H9 (cell line): ENCODE measurements at regions not wholly inside any gene's neighbourhood (a gene's known extent, or its start where the extent isn't known, plus 50 kb on each side); places are given as distances from the start of the nearest gene placed in this dataset.

ENCODE experiments used
- DNase-seq: peaks from one replicate; pipeline ENCODE4 v3.0.0-alpha.2; 2017
- H2AFZ ChIP-seq: one replicate; pipeline ENCODE4 v1.6.1; 2013; ENCODE audit warnings: mild to moderate bottlenecking, low read length, control low read depth, moderate library complexity
- H2AK5ac ChIP-seq: 2 replicates; pipeline ENCODE4 v1.6.1; 2013; ENCODE audit warnings: low read length, control low read depth, mixed read lengths; ENCODE audit not compliant: insufficient read length
- H2BK120ac ChIP-seq: one replicate; pipeline ENCODE4 v1.6.1; 2013; ENCODE audit warnings: low read depth, mild to moderate bottlenecking, low read length, control low read depth, inconsistent platforms; ENCODE audit not compliant: poor library complexity, severe bottlenecking
- H2BK12ac ChIP-seq: 2 replicates; pipeline ENCODE4 v1.6.1; 2013; ENCODE audit warnings: low read length, control low read depth, mixed read lengths, low read depth; ENCODE audit not compliant: insufficient read length
- H2BK15ac ChIP-seq: 2 replicates; pipeline ENCODE4 v1.6.1; 2013; ENCODE audit warnings: low read depth, low read length, control low read depth
- H2BK20ac ChIP-seq: one replicate; pipeline ENCODE4 v1.6.1; 2013; ENCODE audit warnings: low read depth, mild to moderate bottlenecking, low read length, control low read depth, inconsistent platforms; ENCODE audit not compliant: poor library complexity, severe bottlenecking
- H2BK5ac ChIP-seq: 2 replicates; pipeline ENCODE4 v1.6.1; 2013; ENCODE audit warnings: low read length, control low read depth, mixed read lengths; ENCODE audit not compliant: insufficient read length
- H3K14ac ChIP-seq: 2 replicates; pipeline ENCODE4 v1.6.1; 2013; ENCODE audit warnings: low read length, control low read depth; ENCODE audit not compliant: insufficient read depth
- H3K18ac ChIP-seq: 2 replicates; pipeline ENCODE4 v1.6.1; 2013; ENCODE audit warnings: low read depth, mild to moderate bottlenecking, mixed read lengths, low read length, control low read depth; ENCODE audit not compliant: insufficient read length
- H3K23ac ChIP-seq: 2 replicates; pipeline ENCODE4 v1.6.1; 2013; ENCODE audit warnings: low read length, control low read depth, mixed read lengths, low read depth; ENCODE audit not compliant: insufficient read length
- H3K23me2 ChIP-seq: 2 replicates; pipeline ENCODE4 v1.6.1; 2013; ENCODE audit warnings: low read depth, mild to moderate bottlenecking, mixed read lengths, low read length, control low read depth; ENCODE audit not compliant: insufficient read length, poor library complexity, severe bottlenecking
- H3K27ac ChIP-seq: 2 replicates; pipeline ENCODE4 v1.5.1; 2013; ENCODE audit warnings: low read length, control low read depth, mixed read lengths, low read depth; ENCODE audit not compliant: insufficient read length
- H3K27me3 ChIP-seq: 2 replicates; pipeline ENCODE4 v1.6.1; 2013; ENCODE audit warnings: low read length, control low read depth, inconsistent platforms; ENCODE audit not compliant: insufficient read depth
- H3K4ac ChIP-seq: 2 replicates; pipeline ENCODE4 v1.6.1; 2013; ENCODE audit warnings: low read depth, mild to moderate bottlenecking, control low read depth, inconsistent platforms, low read length, moderate library complexity
- H3K4me1 ChIP-seq: 2 replicates; pipeline ENCODE4 v1.6.1; 2013; ENCODE audit warnings: low read length, control low read depth, inconsistent platforms; ENCODE audit not compliant: insufficient read depth
- H3K4me2 ChIP-seq: 2 replicates; pipeline ENCODE4 v1.6.1; 2013; ENCODE audit warnings: low read length, control low read depth, mixed read lengths; ENCODE audit not compliant: insufficient read length, insufficient read depth
- H3K56ac ChIP-seq: 2 replicates; pipeline ENCODE4 v1.6.1; 2013; ENCODE audit warnings: low read depth, mild to moderate bottlenecking, mixed read lengths, low read length, control low read depth; ENCODE audit not compliant: insufficient read length
- H3K79me1 ChIP-seq: 2 replicates; pipeline ENCODE4 v1.6.1; 2013; ENCODE audit warnings: low read depth, mild to moderate bottlenecking, moderate library complexity, low read length, control low read depth, inconsistent platforms; ENCODE audit not compliant: insufficient read depth, poor library complexity, severe bottlenecking
- H3K79me2 ChIP-seq: 2 replicates; pipeline ENCODE4 v1.6.1; 2013; ENCODE audit warnings: low read length, control low read depth, inconsistent platforms; ENCODE audit not compliant: insufficient read depth
- H3K9ac ChIP-seq: 2 replicates; pipeline ENCODE4 v1.6.1; 2013; ENCODE audit warnings: low read length, control low read depth, mixed read lengths; ENCODE audit not compliant: insufficient read length; ENCODE audit errors: extremely low read depth
- H3K9me3 ChIP-seq: one replicate; pipeline ENCODE4 v1.6.1; 2013; ENCODE audit warnings: low read depth, low read length, inconsistent platforms; ENCODE audit not compliant: control insufficient read depth
- H3T11ph ChIP-seq: one replicate; pipeline ENCODE4 v1.6.1; 2013; ENCODE audit warnings: mild to moderate bottlenecking, low read length, control low read depth, inconsistent platforms
- H4K20me1 ChIP-seq: one replicate; pipeline ENCODE4 v1.6.1; 2013; ENCODE audit not compliant: control insufficient read depth, insufficient read length, insufficient read depth
- H4K5ac ChIP-seq: 2 replicates; pipeline ENCODE4 v1.6.1; 2013; ENCODE audit warnings: low read depth, mild to moderate bottlenecking, mixed read lengths, low read length, control low read depth; ENCODE audit not compliant: insufficient read length
- H4K8ac ChIP-seq: replicated peaks from 2 replicates; pipeline ENCODE4 v1.6.1; 2013; ENCODE audit warnings: low read length, control low read depth, mixed read lengths, low read depth; ENCODE audit not compliant: insufficient read length
- H4K91ac ChIP-seq: 2 replicates; pipeline ENCODE4 v1.6.1; 2013; ENCODE audit warnings: low read depth, mild to moderate bottlenecking, moderate library complexity, mixed read lengths, low read length, control low read depth; ENCODE audit not compliant: insufficient read length
- H3K27ac Mint-ChIP-seq, 3 experiments: 2 replicates in 2 of 3; 3 replicates in 1 of 3; pipeline ENCODE4 v1.8.0; 2020 to 2021; ENCODE audit warnings: mixed read lengths in 3 of 3, mild to moderate bottlenecking in 1 of 3, moderate library complexity in 1 of 3
- H3K27me3 Mint-ChIP-seq: 2 replicates; pipeline ENCODE4 v1.8.0; 2021; ENCODE audit warnings: low read depth, mild to moderate bottlenecking, moderate library complexity, mixed read lengths
- H3K36me3 Mint-ChIP-seq, 3 experiments: 2 replicates in 2 of 3; 3 replicates in 1 of 3; pipeline ENCODE4 v1.8.0; 2020 to 2021; ENCODE audit warnings: low read depth in 3 of 3, mixed read lengths in 3 of 3; ENCODE audit not compliant: insufficient read depth in 1 of 3
- H3K4me1 Mint-ChIP-seq, 2 experiments: 2 replicates each; pipeline ENCODE4 v1.8.0; 2020; ENCODE audit warnings: mixed read lengths in 2 of 2
- H3K4me3 Mint-ChIP-seq, 2 experiments: 2 replicates in 1 of 2; 3 replicates in 1 of 2; pipeline ENCODE4 v1.8.0; 2020 to 2021; ENCODE audit warnings: mild to moderate bottlenecking in 2 of 2, mixed read lengths in 2 of 2, moderate library complexity in 1 of 2
- H3K9me3 Mint-ChIP-seq, 2 experiments: 2 replicates in 1 of 2; 3 replicates in 1 of 2; pipeline ENCODE4 v1.8.0; 2020; ENCODE audit warnings: mild to moderate bottlenecking in 2 of 2, mixed read lengths in 2 of 2, moderate library complexity in 1 of 2
- CTCF ChIP-seq: fragments of 200-600 bp; sonication (generic); conservative IDR thresholded peaks from 3 replicates; pipeline ENCODE4 v1.8.0; 2021; ENCODE audit warnings: antibody characterized with exemption, mild to moderate bottlenecking

GRCh38 chr2:185891403-185891802 lies 152.8 kb downstream of the FSIP2 start:
- H3K36me3 Mint-ChIP-seq, result no peaks in the 10 kb centered on the region
- no peak overlapping the region for H4K5ac ChIP-seq
- no peaks in the 10 kb centered on the region for H3K9me3 ChIP-seq
- H4K91ac ChIP-seq, result no peak overlapping the region
- no peak overlapping the region for H2BK5ac ChIP-seq
- no peak overlapping the region for H3T11ph ChIP-seq
- H2AFZ ChIP-seq, result no peak overlapping the region
- no peaks in the 10 kb centered on the region for H4K20me1 ChIP-seq
- no peak overlapping the region for H3K4ac ChIP-seq
- no peak for DNase-seq
- H3K27me3 ChIP-seq, result no peaks in the 10 kb centered on the region
- H2BK15ac ChIP-seq, result no peak overlapping the region
- peaks cover 4 to 7% of the 10 kb centered on the region in 2 experiments for H3K4me1 Mint-ChIP-seq
- H3K14ac ChIP-seq, result no peak overlapping the region
- H3K27me3 Mint-ChIP-seq, result no peaks in the 10 kb centered on the region
- H2BK20ac ChIP-seq, result no peak overlapping the region
- H3K27ac Mint-ChIP-seq, result no peak overlapping the region
- H3K18ac ChIP-seq, result no peak overlapping the region
- H2BK12ac ChIP-seq, result no peak overlapping the region
- no peak overlapping the region for H3K9ac ChIP-seq
- no peak overlapping the region for H3K23ac ChIP-seq
- no peak overlapping the region for H4K8ac ChIP-seq
- H2BK120ac ChIP-seq, result no peak overlapping the region
- no peak overlapping the region for H3K27ac ChIP-seq
- H3K9me3 Mint-ChIP-seq, result no peaks in the 10 kb centered on the region
- no peak overlapping the region for H3K56ac ChIP-seq
- no peaks in the 10 kb centered on the region for H3K79me1 ChIP-seq
- no peaks in the 10 kb centered on the region for H3K23me2 ChIP-seq
- no peaks in the 10 kb centered on the region for H3K79me2 ChIP-seq
- no peak for TF ChIP-seq CTCF
- H3K4me2 ChIP-seq, result no peak overlapping the region
- no peak overlapping the region for H3K4me3 Mint-ChIP-seq
- no peak overlapping the region for H2AK5ac ChIP-seq
- no peaks in the 10 kb centered on the region; the same call in 1 of the 2 replicates for H3K4me1 ChIP-seq
